ENCODE measurements at regions not wholly inside any gene's neighbourhood (a gene's known extent, or its start where the extent isn't known, plus 50 kb on each side); places are given as distances from the start of the nearest gene placed in this dataset.
"Not testable (repeated sequence)": the region's sequence is repeated elsewhere in the genome, so short reads cannot be mapped to it uniquely, and the experiment has no call there.

DNA sequence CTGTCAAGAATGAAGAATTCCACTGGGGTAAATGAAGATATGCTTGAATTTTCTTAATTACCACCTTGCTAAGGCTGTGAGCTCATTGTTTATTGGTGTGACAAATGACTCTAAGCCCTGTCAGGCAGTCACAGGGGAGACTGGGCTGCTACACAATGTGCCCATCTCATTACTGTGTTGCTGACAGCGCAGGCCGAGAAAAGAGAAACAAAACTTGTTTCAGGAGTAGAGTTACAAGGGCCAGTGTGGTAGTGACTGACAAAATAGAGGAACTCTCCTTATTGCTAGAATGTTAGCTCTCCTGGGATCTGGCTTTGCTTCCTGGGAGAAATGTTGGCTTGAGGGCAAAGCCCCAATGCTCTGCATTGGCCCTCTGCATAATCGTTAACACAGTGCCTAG is 130.4 kb upstream of the CRBN start:
- no peak for DNase-seq

DNA sequence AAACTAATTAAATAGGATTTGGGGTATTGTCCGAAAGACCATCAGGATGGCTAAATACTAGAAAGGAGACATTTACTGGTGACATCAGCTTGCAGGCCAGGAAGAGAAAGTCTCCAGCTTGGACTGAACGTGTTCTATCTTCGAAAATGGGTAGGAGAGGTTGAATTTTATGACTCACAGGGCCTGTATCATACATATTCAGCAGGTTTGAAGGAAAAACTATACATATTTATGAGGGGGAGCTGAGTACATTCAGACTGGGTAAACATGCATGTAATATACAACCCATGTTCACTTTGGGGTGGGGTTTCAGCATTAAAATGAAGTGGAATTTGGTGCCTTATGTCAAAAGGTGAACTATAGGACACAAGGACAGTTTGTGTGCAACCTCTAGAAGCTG is 129.3 kb upstream of the CRBN start:
- no peak for DNase-seq

DNA sequence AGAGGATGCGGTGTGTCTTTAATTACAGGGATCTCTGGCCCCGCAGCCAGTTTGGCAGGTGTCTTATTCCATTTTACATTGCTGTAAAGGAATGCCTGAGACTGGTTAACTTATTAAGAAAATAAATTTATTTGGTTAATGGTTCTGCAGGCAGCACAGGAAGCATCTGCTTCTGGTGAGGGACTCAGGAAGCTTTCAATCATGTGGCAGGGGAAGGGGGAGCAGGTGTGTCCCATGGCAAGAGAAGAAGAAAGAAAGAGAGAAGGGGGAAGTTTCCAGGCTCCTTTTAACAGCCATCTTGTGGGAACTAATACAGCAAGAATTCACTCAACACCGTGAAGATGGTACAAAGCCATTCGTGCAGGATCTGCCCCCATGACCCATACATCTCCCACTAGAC is 128.0 kb upstream of the CRBN start:
- DNase-seq = no peak

DNA sequence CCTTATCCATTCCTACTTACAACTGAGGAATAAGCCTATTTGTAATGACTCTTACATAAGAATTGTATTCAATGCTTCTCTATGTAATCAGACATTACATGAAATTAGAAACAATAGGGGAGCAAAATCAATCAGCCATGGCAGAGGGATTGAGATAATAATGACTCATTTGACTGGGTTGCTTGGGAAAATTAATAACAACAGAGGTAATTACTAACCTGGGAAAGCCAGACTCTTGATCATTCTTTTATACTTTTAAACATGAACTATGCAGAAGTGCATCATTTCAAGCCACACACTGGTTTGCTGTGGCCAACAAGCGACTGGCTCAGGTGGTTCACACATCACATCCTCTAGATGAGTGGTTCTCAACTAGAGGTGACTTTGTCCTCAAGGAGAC is 126.3 kb upstream of the CRBN start:
- no peak for DNase-seq

DNA sequence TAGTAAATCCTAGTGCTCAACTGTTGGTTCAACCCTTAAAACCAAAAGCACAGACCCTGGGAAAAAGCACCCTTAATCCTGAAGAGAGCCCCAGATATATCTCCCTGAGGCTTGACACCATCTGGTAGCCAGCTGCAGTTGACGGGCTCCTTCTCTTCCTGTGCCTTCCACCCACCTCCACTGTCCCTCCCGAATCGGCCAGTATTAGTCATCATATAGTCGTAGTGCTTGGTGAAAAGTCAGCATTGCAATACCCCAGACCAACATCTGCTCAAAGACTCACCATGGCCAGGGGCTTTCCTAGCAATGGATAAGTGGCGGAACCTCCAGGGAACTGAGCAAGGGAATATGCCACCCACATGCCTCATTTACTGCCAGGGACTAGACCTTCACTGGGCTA is 125.6 kb upstream of the CRBN start:
- DNase-seq = no peak

DNA sequence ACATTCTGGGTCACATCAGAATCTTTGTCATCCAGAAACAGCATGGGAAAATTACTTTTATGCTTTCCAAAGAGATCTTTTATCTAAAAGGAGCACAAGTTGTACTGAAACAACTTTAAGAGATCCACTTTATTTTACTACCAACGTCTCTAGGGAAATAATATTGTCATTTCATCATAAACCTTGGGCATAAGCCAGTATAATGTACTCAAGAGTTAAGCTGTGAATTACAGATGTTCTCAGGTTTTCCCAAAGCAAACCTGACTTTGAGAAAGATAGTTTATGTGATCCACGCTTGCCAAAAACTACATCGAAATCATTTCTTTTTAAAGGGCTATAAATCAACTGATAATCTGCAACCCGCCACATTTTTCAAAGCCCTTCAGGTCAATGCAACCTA is 124.1 kb upstream of the CRBN start:
- no peak for DNase-seq

DNA sequence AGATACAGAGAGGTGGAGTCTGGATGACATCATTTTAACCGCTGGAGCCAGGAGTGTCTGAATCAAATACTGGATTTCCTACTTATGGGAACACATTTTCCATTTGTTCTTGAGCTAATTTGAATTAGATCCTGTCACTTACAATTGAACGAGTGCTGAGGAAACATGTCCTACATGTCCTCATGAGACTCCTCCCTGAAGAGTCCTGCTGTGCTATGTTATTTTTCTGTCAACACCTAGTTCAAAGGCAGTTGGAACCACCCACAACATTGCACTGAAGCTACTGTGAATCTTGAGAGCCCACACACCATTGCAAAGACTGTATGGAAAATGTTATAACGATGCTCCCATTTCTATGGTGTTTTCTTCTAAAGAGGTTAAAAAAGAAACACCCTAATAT is 123.5 kb upstream of the CRBN start:
- DNase-seq = no peak

DNA sequence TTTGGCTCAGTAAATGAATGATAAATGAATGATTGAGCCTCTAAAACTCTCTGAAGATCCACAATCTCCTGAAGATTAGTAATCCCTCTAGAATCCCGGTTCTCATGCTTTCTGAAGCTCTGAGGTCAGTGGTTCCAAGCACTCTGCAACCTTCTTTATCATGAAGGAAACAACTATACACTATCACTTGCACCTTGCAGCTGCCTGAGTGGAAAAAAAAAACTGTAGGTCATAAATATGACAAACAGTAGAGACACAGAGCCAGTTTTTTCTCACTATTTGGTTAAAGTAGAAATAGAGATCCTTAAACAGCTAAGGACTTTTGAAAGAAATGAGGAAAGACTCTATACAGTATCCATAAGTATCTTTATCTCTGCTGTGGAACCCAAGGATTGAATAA is 122.0 kb upstream of the CRBN start:
- no peak for DNase-seq

DNA sequence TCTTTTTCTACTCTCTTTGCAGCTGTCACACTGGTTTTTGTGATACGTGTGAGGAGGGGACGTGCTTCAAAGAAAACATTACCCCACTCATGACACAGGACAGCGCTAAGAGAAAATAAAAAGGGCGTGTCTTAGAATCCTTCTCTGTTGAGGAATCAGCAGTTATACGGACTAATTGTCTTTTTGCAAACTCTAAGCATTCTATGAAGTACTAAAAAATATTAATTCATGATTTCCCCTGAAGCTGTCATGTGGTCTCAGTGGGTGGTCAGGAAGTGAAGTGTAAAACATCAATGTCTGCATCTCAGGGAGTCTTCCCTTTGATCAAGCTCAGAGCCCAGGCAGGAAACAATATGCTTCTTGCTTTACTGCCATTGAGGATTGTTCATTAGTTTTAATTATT is 117.5 kb upstream of the CRBN start:
- DNase-seq = no peak

DNA sequence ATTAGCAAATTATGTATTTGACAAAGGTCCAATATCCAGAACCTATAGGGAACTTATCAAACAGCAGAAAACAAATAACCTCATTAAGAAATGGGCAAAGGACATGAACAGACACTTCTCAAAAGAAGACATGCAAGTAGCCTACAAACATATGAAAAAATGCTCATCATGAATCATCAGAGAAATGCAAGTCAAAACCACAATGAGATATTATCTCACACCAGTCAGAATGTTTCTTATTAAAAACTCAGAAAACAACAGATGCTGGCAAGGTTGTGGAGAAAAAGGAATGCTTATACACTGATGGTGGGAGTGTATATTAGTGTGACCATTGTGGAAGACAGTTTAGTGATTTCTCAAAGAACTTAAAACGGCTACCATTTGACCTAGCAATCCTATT is 116.1 kb upstream of the CRBN start:
- no peak for DNase-seq

DNA sequence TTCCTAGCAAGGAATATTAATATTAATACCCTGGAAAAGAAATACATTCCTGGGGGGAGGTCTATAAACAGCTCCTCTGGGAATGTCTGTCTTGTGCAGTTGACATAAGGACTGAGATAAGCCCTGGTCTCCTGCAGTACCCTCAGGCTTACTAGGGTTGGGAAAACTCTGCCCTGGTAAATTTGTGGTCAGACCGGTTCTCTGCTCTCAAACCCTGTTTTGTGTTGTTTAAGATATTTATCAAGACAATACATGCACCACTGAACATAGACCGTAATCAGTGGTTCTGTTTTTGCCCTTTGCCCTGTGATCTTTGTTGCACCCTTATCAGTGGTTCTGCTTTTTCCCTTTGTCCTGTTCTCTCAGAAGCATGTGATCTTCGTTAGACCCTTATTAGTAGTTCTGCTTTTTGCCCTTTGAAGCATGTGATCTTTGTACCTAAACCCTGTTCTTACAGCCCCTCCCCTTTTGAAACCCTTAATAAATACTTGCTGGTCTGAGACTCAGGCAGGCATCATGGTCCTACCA is 112.3 kb upstream of the CRBN start:
- DNase-seq = not testable (repeated sequence)

DNA sequence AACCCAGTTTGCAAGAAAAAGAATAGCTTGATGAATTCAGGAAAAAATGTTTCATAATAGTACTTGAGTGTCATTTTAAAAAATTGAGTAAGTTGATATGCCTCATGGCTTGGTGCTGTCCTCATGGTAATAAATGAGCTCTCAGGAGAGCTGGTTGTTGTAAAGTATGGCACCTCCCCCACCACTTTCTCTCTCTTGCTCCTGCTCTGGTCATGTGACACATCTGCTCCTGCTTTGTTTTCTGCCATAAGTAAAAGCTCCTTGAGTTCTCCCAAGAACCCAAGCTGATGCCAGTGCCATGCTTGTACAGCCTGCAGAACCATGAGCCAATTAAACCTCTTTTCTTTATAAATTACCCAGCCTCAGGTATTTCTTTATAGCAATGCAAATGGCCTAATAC is 108.8 kb upstream of the CRBN start:
- peak; percentile 12 for DNase-seq

DNA sequence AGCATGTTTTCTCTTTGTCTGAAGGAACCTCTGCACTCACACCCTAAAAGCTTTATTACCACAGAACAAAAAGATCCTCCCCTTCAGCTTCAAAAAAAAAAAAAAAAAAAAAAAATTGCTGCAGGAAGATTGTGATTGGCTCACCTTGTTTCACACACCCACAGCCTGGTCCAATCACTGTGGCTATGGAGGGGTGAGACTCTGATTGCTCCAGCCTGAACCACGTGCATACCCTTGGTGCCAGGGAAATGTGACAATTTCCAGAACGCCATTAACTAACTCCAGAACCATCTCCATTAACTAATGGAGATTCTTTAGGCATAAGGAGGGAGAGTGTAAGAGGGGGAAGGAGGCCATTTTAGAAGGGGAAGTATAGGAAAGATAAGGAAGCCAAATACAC is 106.5 kb upstream of the CRBN start:
- no peak for DNase-seq

DNA sequence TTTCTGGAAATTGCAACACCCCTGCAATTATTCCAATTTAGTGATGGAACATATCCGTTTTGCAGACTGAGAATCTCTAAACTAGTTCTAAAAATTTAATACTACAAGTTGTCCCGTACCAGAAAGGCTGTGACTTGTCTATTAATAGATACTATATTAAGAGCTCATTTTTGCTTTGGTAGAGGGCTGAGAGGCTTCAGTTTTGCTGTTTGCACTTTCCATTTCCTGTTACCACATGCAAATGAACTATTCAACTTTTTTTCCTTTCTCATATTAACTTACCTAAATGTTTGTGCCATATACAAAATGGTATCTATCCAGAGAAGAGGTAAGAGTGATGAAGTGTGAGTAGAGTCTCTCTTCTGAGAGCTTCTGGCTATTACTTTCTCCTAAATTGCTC is 101.5 kb upstream of the CRBN start:
- DNase-seq = no peak

DNA sequence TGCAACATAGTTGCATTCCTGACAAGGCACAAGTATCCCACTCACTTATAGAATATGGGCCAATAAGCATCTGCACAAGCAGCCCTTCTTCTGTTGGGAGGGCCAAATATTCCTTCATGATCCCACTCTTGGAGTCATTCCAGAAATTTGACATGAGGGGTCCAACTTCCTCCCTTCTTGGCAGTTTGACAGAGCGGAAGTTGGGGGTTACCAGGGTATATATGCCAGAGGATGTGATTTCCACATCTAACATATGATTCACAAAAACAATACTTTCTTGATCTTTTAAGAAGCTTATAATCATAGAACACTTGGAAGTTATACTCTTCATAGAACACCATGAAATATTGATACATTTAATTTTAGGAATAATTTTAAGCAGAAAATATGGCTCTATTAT is 100.9 kb upstream of the CRBN start:
- DNase-seq = no peak

DNA sequence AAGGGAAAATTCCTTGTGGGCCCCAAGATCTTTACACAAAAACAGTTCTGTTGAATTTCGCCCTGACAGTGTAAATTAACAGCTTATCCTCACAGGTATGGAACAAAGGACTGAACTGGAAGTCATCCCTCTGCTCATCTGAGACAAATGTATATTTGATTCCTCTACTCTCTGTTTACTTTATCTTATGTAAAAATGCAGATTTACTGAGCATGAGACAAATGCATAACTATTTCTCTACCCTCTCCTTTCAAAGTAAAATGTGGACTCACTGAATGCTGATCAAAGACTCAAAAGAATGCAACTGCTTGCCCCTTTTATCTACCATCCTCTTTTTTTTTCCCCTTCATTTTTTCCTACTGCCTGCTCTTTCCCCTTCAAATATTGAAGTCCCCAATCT is 98.6 kb upstream of the CRBN start:
- no peak for DNase-seq

DNA sequence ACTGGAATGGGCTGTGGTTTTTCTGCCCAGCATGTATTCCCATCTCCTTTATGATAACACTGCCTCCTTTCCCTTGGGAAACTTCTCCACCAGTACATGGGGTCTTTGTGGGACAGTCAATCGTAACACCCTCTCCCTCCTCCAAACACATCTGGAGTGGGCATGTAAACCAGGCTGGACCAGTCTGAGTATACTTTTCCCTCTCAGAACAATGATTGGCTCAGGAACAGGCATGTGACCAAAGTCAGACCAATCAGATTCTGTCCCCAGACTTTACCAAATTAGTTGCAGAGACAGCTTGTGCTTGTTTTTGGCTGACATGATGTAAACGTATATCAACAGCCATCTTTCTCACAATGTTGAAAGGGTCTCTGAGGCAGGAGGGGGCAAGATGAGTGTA is 97.1 kb upstream of the CRBN start:
- DNase-seq = no peak

DNA sequence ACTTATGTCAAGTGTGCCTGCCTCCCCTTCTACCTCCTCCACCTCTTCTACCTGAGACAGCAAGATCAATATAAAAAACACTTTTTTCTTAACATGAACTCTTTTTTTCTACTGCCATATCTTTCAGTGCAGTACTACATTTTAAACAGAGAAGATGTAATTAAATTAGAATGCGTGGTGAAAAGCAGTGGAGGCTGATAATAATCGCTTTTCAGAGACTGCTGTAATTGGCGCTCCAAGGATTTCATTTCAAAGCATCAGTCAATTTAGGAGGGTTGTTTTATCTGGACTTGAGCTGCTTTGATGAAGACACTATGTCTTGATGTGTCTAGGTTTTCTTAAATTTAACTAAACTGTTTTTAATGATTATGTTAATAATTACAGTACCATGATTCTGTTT is 85.3 kb upstream of the CRBN start:
- no peak for DNase-seq

DNA sequence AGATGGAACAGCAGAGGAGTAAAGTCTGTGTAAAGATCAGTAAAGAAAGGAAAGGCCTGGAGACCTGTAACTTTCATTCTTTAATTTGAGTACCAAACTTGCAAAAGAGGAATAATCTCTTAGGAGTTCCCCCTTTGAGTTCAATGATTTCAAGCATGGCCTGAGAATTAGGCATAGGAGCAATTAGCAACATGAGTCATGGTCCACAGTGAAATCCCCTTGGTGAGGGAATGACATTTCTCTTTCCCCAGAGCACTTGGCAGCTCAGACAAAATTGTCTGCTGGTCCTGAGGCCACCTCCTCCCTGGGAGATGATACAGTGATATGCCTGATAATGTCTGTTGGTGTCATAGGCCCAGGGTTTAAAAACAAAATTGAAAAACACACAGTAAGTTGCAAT is 81.4 kb upstream of the CRBN start:
- DNase-seq = no peak

DNA sequence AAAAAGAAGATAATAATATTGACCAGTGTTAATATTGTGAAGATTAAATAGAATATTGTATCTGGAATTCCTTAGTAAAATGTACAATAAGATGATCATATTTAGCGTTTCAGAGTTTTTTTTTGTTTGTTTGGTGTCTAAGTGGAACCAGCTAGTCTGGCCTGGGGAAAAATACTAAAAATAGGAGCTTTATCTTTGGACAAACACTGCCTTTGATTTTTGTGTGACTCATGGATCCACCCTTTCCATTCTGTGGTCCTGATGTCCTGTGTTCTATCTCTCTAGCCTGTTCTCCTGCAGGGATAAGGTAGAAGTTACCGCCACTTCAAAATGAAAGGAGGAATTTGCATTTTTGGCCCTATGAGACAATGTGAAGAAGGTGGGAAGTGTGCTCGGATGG is 79.7 kb upstream of the CRBN start:
- DNase-seq = no peak

DNA sequence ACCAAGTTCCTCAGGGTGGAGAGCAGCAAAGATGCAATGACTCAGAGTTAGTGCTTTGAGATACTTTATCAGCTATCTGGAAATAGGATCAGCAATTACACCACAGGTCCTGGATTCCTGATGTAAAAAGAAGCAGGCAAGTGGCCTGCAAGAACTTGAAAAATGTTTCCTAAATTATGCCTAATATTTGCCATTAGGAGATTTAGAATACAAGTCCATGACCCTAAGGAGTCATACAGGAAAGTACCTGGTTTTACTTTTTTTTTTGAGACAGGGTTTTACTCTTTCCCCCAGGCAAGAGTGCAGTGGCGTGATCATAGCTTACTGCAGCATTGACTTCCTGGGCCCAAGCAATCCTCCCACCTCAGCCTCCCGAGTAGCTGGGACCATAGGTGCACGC is 78.8 kb upstream of the CRBN start:
- no peak for DNase-seq

DNA sequence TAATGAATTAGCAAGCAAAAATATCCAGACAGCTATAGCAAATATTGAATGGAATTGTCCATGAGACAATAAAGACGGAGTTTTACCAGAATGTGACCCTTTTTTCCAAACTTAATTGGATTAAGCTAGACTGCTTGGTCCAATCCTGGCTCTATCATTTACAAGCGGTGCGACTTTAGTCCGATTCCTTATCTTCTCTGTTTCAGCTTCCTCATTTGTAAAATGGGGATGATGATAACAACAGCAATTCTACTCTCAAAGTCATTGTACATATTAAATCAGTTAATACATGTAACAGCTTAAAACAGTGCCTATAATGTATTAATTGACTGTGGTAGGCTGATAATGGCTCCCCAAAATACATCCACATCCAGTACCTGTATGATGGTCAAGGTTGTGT is 62.1 kb upstream of the CRBN start:
- DNase-seq = no peak

DNA sequence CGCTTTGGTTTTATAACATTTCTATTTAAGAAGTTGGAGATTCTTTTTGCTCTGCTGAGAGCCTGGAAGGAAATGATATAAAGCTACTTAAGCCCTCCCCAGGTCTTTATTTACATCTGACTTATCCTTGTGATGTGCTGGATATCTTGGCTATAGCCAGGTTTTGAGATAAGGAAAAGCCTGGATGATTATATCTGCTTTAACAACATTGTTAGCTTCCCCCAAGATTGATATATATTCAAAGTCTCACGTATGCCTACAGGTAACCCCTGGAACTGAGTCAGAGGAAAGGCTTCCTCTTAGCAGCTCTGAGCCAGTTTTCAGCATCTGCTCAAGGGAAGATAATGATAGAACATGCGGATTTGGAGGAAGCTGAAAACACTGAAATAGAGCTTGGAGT is 61.5 kb upstream of the CRBN start:
- DNase-seq = no peak

DNA sequence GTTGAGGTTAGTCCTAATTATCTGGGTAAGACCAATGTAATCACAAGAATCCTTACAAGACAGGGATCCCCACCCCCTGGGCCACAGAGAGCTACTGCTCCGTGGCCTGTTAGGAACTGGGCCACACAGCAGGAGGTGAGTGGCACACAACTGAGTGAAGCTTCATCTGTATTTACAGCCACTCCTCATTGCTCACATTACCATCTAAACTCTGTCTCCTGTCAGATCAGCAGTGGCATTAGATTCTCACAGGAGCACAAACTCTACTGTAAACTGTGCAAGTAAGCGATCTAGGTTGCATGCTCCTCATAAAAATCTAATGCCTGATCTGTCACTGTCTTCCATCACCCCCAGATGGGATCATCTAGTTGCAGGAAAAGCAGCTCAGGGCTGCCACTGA is 58.5 kb upstream of the CRBN start:
- DNase-seq = no peak

DNA sequence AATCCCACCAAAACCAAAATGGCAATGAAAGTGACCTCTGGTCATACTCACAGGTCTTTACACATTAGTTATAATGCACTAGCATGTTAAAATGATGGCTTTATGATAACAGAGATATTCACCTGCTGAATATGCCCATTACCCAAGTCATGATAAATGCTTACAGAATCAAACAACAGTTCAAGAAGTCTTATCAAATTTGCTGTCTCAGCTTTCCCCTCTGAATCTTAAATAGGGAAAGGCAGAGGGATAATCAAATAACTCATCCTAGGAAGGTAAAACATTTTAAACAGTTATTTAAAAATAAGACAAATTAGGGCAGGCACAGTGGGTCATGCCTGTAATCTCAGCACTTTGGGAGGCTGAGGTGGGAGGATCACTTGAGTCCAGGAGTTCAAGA is 52.8 kb upstream of the CRBN start:
- DNase-seq = no peak

Measured in NCI-H510A (cell line).